T-helper 17 cell (primary cell): ENCODE measurements at regions not wholly inside any gene's neighbourhood (a gene's known extent, or its start where the extent isn't known, plus 50 kb on each side); places are given as distances from the start of the nearest gene placed in this dataset.

Experiments
- ATAC-seq: fragments of 150-1000 bp; cut with Tn5 transposase; 2 replicates; pipeline ENCODE4 v1.10.0; 2021; ENCODE audit warnings: mild to moderate bottlenecking, moderate library complexity
- DNase-seq, 3 donors: peaks; one replicate each; pipeline versions ENCODE4 v3.0.0 to v3.0.0-alpha.2; 2020 to 2021
- H3K9me3 ChIP-seq: one replicate; pipeline ENCODE4 v1.7.0; 2013; ENCODE audit warnings: low read length, mild to moderate bottlenecking; ENCODE audit not compliant: control insufficient read depth, poor library complexity, severe bottlenecking
- H3K27ac Mint-ChIP-seq: one replicate; pipeline ENCODE4 v1.8.0; 2022; ENCODE audit warnings: mild to moderate bottlenecking, moderate library complexity, mixed read lengths
- H3K27me3 Mint-ChIP-seq: one replicate; pipeline ENCODE4 v1.8.0; 2022; ENCODE audit warnings: mixed read lengths
- H3K36me3 Mint-ChIP-seq: one replicate; pipeline ENCODE4 v1.8.0; 2022; ENCODE audit warnings: low read depth, mixed read lengths
- H3K4me1 Mint-ChIP-seq: one replicate; pipeline ENCODE4 v1.8.0; 2022; ENCODE audit warnings: mild to moderate bottlenecking, mixed read lengths
- H3K4me3 Mint-ChIP-seq: one replicate; pipeline ENCODE4 v1.8.0; 2022; ENCODE audit warnings: mild to moderate bottlenecking, moderate library complexity, mixed read lengths

- ATAC-seq (no peak), DNase-seq (no peak)
- H3K4me3 Mint-ChIP-seq: no peak overlapping the region
- no peaks in the 10 kb centered on the region for H3K4me1 Mint-ChIP-seq
- peaks cover 4% of the 10 kb centered on the region for H3K27me3 Mint-ChIP-seq
- H3K9me3 ChIP-seq: no peaks in the 10 kb centered on the region
- no peaks in the 10 kb centered on the region for H3K36me3 Mint-ChIP-seq
- H3K27ac Mint-ChIP-seq: no peak overlapping the region
Measured at GRCh38 chr3:113156816-113157333, 54.5 kb upstream of the BOC start.

DNA sequence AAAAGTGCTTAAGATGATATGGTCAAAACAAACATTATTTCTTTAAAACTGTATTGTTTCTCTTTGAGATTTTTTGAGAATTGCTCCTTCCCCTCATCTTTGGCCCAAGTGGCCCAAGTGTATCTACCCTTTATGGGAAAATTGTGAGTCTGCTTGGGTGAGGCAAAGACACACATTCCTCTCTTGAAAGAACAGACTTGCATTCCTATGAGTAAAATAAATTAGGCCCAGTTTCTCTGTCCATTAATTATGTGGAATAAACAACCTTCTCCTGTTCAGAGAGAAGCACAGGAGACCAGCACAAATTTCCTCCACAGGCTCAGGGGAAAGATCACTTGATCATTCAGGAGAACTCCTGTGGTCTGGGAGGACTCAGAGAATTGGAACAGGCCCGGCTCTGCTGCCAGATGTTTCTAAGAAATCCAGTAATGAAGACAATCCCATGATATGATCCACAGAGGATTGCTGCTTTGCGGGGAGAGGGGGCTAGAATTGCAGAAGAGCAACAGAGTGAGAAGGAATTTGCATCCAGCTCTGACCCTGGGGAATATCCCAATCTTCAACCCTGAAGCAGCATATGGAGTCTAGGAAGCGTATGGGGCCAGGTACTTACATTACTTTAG, 53.8 kb upstream of the BOC start:
- H3K27ac Mint-ChIP-seq: no peak overlapping the region
- no peaks in the 10 kb centered on the region for H3K27me3 Mint-ChIP-seq
- H3K4me1 Mint-ChIP-seq: no peaks in the 10 kb centered on the region
- ATAC-seq (no peak), DNase-seq (no peak)
- H3K9me3 ChIP-seq: no peaks in the 10 kb centered on the region
- no peak overlapping the region for H3K4me3 Mint-ChIP-seq
- no peaks in the 10 kb centered on the region for H3K36me3 Mint-ChIP-seq

GRCh38 chr3:113158171-113158570, 53.2 kb upstream of the BOC start:
- peaks cover 6% of the 10 kb centered on the region for H3K27me3 Mint-ChIP-seq
- ATAC-seq (no peak), DNase-seq (no peak)
- no peak overlapping the region for H3K4me3 Mint-ChIP-seq
- no peaks in the 10 kb centered on the region for H3K4me1 Mint-ChIP-seq
- H3K36me3 Mint-ChIP-seq: no peaks in the 10 kb centered on the region
- H3K9me3 ChIP-seq: no peaks in the 10 kb centered on the region
- no peak overlapping the region for H3K27ac Mint-ChIP-seq
